ENCODE measurements at regions not wholly inside any gene's neighbourhood (a gene's known extent, or its start where the extent isn't known, plus 50 kb on each side); places are given as distances from the start of the nearest gene placed in this dataset.

DNA sequence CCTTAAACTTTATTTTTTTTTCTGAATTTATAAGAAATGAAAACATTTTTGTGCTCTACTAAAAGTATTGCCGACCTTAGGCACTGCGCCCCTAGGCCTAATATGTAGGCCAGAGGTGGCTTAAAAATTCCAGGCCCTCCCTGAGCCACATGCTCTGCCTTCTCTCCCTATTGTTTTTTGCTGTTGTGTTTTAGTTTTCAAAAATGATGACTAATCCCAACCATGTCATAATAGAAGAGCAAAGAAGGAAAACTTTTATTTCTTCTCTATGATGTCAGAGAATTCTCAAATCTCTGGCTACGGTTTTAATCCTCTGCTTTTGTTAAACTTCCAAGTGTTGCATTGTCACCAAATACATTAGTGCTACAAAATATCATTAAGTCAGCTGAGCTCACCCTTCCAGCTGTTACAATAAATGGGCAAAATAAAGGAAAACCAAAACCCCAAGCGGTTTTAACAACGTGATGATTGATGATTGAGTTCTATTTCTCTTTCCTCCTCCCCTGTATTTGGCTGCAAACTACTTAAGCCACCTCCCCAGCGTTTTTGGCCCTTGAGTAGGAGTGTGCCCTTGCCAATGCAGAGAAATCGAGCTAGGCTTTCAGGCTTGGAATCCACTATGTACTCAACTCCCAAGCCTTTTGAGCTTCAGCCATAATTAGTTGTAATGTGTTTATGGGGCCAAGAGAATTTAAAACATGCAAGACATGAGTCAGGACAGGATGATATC is 163.5 kb upstream of the POU3F3 start:
- Mint-ChIP-seq H3K36me3 (no peaks in the 10 kb centered on the region), H3K4me1 (no peaks in the 10 kb centered on the region), H3K27ac (no peak overlapping the region), H3K9me3 (peaks cover 0 to 6% (median 0%) of the 10 kb centered on the region in 11 donors), H3K4me3 (no peak overlapping the region), H3K27me3 (no peaks in the 10 kb centered on the region)
- ATAC-seq (no peak), DNase-seq (no peak)
- Histone ChIP-seq H3K27me3 (ENCODE audit: control insufficient read depth in 2 of 2, insufficient read depth in 2 of 2, low read length in 2 of 2) (no peaks in the 10 kb centered on the region), H3K27ac (ENCODE audit: low read depth, low read length) (no peak overlapping the region), H3K9me3 (ENCODE audit: control insufficient read depth in 2 of 3, low read length in 3 of 3) (no peaks in the 10 kb centered on the region), H3K36me3 (ENCODE audit: control insufficient read depth in 2 of 3, insufficient read depth in 3 of 3, low read length in 3 of 3) (no peaks in the 10 kb centered on the region), H3K4me1 (ENCODE audit: control insufficient read depth in 2 of 2, insufficient read depth in 2 of 2, low read length in 2 of 2) (no peaks in the 10 kb centered on the region), H3K4me3 (ENCODE audit: low read length) (no peak overlapping the region)
- POLR2A ChIA-PET = no interaction called here
- CTCF ChIA-PET = no interaction called here
- intact Hi-C loops (cut with micrococcal nuclease) = no loop called here

DNA sequence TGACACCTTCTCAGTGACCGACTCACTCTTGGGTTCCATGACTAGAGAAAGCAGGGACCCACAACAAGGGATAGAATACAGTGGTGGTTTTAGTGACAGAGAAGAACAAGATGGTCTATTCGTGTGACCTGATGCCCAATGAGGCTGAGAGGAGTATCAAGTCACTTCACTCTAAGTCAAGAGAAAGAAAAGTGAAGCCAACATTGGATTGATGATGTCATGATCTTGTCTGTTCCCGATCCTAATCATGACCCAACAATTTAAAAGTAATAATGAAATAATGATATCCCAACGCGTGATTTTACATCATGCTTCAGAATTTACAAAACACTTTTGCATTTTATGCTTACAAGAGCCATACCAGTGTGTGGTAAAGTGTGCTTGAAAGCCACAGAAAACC is 155.6 kb upstream of the POU3F3 start:
- H3K36me3 ChIP-seq (ENCODE audit: control insufficient read depth in 2 of 3, insufficient read depth in 3 of 3, low read length in 3 of 3) = no peaks in the 10 kb centered on the region
- intact Hi-C loops (cut with micrococcal nuclease) = no loop called here
- no peaks in the 10 kb centered on the region for H3K4me1 ChIP-seq (ENCODE audit: control insufficient read depth in 2 of 2, insufficient read depth in 2 of 2, low read length in 2 of 2)
- Mint-ChIP-seq H3K27ac (no peak overlapping the region), H3K36me3 (no peaks in the 10 kb centered on the region), H3K4me3 (no peak overlapping the region), H3K4me1 (no peaks in the 10 kb centered on the region), H3K9me3 (peaks cover 0 to 2% (median 0%) of the 10 kb centered on the region in 11 donors), H3K27me3 (peaks cover 0 to 4% (median 0%) of the 10 kb centered on the region in 5 donors)
- no peak for DNase-seq
- H3K4me3 ChIP-seq (ENCODE audit: low read length) = no peak overlapping the region
- ATAC-seq = no peak
- no peaks in the 10 kb centered on the region for H3K9me3 ChIP-seq (ENCODE audit: control insufficient read depth in 2 of 3, low read length in 3 of 3)
- POLR2A ChIA-PET = no interaction called here
- H3K27me3 ChIP-seq (ENCODE audit: control insufficient read depth in 2 of 2, insufficient read depth in 2 of 2, low read length in 2 of 2) = no peaks in the 10 kb centered on the region
- no peak overlapping the region for H3K27ac ChIP-seq (ENCODE audit: low read depth, low read length)
- CTCF ChIA-PET = no interaction called here

DNA sequence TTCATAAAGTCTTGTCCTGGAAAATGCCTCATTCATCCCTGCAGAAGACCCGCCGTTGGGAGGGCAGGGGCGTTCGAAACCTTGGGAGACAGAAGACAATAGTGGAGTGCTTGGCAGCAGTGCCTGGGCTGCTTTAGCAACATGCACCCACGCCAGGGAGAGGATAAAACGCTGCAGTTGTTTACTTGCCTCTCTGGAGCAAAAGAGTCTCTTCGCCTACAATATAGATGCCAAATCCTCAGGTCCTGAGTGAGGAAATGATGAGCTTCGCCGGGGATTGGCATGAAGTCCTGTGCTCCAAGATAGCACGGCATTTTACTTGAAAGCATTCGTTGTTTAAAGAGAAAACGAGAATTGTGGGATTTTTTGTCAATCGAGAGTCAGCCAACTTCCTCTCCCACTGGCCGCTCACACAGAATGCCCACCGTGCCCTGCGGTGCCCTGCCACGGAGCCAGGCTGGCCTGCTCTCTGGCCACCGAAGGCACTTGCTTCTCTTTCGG is 152.5 kb upstream of the POU3F3 start:
- Mint-ChIP-seq H3K4me3 (no peak overlapping the region), H3K27me3 (peaks cover 0 to 4% (median 0%) of the 10 kb centered on the region in 5 donors), H3K27ac (no peak overlapping the region), H3K36me3 (no peaks in the 10 kb centered on the region), H3K9me3 (peaks cover 0 to 2% (median 0%) of the 10 kb centered on the region in 11 donors), H3K4me1 (no peaks in the 10 kb centered on the region)
- H3K9me3 ChIP-seq (ENCODE audit: control insufficient read depth in 2 of 3, low read length in 3 of 3) = no peaks in the 10 kb centered on the region
- no peak overlapping the region for H3K4me3 ChIP-seq (ENCODE audit: low read length)
- no peaks in the 10 kb centered on the region for H3K27me3 ChIP-seq (ENCODE audit: control insufficient read depth in 2 of 2, insufficient read depth in 2 of 2, low read length in 2 of 2)
- ChIA-PET POLR2A (no interaction called here), CTCF (no interaction called here)
- DNase-seq = no peak
- H3K36me3 ChIP-seq (ENCODE audit: control insufficient read depth in 2 of 3, insufficient read depth in 3 of 3, low read length in 3 of 3) = no peaks in the 10 kb centered on the region
- no peak for ATAC-seq
- no peaks in the 10 kb centered on the region for H3K4me1 ChIP-seq (ENCODE audit: control insufficient read depth in 2 of 2, insufficient read depth in 2 of 2, low read length in 2 of 2)
- intact Hi-C loops (cut with micrococcal nuclease) = no loop called here
- no peak overlapping the region for H3K27ac ChIP-seq (ENCODE audit: low read depth, low read length)

DNA sequence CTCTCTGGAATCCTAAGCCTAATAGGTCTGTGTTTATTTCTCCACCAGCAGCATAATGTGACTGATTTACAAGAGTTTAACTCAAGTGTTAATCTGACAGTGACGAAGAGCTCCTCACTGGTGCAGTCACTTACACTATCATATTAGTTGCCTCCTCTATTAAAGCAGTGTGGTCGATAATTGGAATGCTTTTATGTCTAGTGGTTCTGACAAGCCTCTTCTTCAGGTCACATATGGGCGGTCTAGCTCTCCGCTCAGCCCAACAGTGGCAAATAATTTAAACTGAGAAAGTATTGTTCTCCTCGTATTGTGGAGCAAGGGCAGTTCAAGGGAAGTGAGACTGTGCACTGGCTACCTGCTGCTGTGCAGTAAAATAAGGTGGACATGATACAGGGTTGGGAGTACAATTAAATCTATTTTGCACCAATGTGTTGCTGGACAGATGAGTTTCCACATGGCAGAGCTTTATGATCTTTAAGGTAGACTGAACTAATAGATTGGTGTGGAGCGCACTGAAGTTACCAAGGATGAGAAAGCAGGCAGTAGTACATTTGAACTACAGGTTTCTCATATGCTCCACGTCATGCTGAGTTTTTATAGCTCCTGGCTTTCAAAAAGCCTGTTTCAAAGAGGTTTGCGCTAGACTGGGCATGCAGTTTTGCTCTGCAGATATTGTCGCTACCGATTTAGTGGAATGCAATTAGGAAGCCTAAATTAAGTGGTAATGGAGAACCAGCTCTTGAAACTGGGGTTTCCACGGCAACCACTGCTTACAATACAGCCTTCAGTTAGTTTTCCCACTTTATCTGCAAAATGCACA is 151.7 kb upstream of the POU3F3 start:
- H3K9me3 ChIP-seq (ENCODE audit: control insufficient read depth in 2 of 3, low read length in 3 of 3) = no peaks in the 10 kb centered on the region
- Mint-ChIP-seq H3K9me3 (peaks cover 0 to 2% (median 0%) of the 10 kb centered on the region in 11 donors), H3K27ac (no peak overlapping the region), H3K4me3 (no peak overlapping the region), H3K4me1 (no peaks in the 10 kb centered on the region), H3K27me3 (peaks cover 0 to 4% (median 0%) of the 10 kb centered on the region in 5 donors), H3K36me3 (no peaks in the 10 kb centered on the region)
- no peak for DNase-seq
- no peaks in the 10 kb centered on the region for H3K4me1 ChIP-seq (ENCODE audit: control insufficient read depth in 2 of 2, insufficient read depth in 2 of 2, low read length in 2 of 2)
- H3K36me3 ChIP-seq (ENCODE audit: control insufficient read depth in 2 of 3, insufficient read depth in 3 of 3, low read length in 3 of 3) = no peaks in the 10 kb centered on the region
- no peak overlapping the region for H3K27ac ChIP-seq (ENCODE audit: low read depth, low read length)
- no peaks in the 10 kb centered on the region for H3K27me3 ChIP-seq (ENCODE audit: control insufficient read depth in 2 of 2, insufficient read depth in 2 of 2, low read length in 2 of 2)
- POLR2A ChIA-PET = no interaction called here
- no peak for ATAC-seq
- CTCF ChIA-PET = no interaction called here
- intact Hi-C loops (cut with micrococcal nuclease) = no loop called here
- H3K4me3 ChIP-seq (ENCODE audit: low read length) = no peak overlapping the region

DNA sequence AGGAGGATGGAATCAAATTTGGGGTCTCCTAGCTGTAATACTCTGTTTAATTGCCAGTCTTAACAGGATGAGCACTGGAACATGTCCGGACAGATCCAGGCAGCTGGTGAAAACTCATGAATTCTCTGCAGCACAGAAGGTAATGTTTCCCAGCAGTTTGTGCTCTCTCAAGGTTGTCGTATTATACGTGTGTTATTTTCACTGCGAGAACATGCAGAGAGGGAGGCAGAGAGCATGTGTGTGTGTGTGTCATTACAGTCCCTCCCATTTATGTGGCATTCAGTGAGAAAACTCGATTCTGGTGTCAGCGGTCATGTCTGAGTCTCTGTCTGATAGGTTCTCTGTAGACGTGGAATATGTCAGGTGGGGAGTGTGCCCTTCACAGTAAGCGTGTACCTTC is 150.2 kb upstream of the POU3F3 start:
- H3K9me3 Mint-ChIP-seq = peaks cover 0 to 1% (median 0%) of the 10 kb centered on the region in 11 donors

DNA sequence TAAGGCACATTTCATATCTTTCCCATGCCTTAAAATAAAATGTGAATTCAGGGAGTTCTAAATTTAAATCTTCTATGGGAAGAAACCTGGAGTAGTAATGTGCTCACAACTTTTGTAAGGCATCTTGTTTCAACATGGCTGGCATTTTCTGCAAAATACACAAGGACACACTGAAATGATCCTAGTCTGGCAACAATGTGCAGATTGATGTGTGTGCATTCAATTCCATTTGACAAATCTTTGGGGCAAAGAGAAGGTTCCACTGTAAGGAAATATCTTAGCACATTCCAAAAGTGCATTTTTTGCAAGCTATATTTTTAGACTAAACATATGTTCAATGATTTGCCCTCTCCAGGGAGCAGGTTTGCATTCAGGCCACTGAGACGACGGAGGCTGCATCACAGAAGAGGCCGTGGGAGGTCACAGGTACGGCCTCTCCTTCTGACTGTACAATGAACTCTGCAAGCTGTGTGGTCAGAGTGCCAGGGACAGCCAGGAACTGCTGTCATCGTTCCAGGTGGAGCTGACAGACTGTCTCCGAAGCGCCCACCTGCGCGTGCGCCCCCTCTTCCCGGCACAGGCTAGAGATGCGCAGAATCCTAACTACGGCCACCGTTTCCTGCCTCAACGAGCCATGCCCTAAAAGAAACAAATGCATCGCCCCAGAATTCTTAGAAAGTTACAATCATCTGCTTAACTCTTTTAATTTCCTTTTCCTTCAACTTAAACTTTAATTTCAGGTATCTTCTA is 149.2 kb upstream of the POU3F3 start:
- Mint-ChIP-seq H3K4me1 (no peaks in the 10 kb centered on the region), H3K36me3 (no peaks in the 10 kb centered on the region), H3K9me3 (peaks cover 0 to 4% (median 0%) of the 10 kb centered on the region in 11 donors), H3K27me3 (no peaks in the 10 kb centered on the region), H3K4me3 (no peak overlapping the region), H3K27ac (no peak overlapping the region)
- H3K27me3 ChIP-seq (ENCODE audit: control insufficient read depth in 2 of 2, insufficient read depth in 2 of 2, low read length in 2 of 2) = no peaks in the 10 kb centered on the region
- DNase-seq (no peak), ATAC-seq (no peak)
- H3K27ac ChIP-seq (ENCODE audit: low read depth, low read length) = no peak overlapping the region
- no peaks in the 10 kb centered on the region for H3K9me3 ChIP-seq (ENCODE audit: control insufficient read depth in 2 of 3, low read length in 3 of 3)
- H3K36me3 ChIP-seq (ENCODE audit: control insufficient read depth in 2 of 3, insufficient read depth in 3 of 3, low read length in 3 of 3) = no peaks in the 10 kb centered on the region
- H3K4me3 ChIP-seq (ENCODE audit: low read length) = no peak overlapping the region
- ChIA-PET CTCF (no interaction called here), POLR2A (no interaction called here)
- intact Hi-C loops (cut with micrococcal nuclease) = no loop called here
- H3K4me1 ChIP-seq (ENCODE audit: control insufficient read depth in 2 of 2, insufficient read depth in 2 of 2, low read length in 2 of 2) = no peaks in the 10 kb centered on the region

More for the DNA sequence above, 150.2 kb upstream of the POU3F3 start:
- DNase-seq (no peak), ATAC-seq (no peak)
- intact Hi-C loops (cut with micrococcal nuclease) = no loop called here
- H3K27me3 Mint-ChIP-seq = no peaks in the 10 kb centered on the region
- ChIA-PET POLR2A (no interaction called here), CTCF (no interaction called here)
- H3K36me3 Mint-ChIP-seq = no peaks in the 10 kb centered on the region
- Histone ChIP-seq H3K36me3 (ENCODE audit: control insufficient read depth in 2 of 3, insufficient read depth in 3 of 3, low read length in 3 of 3) (no peaks in the 10 kb centered on the region), H3K27me3 (ENCODE audit: control insufficient read depth in 2 of 2, insufficient read depth in 2 of 2, low read length in 2 of 2) (no peaks in the 10 kb centered on the region), H3K4me1 (ENCODE audit: control insufficient read depth in 2 of 2, insufficient read depth in 2 of 2, low read length in 2 of 2) (no peaks in the 10 kb centered on the region), H3K4me3 (ENCODE audit: low read length) (no peak overlapping the region), H3K27ac (ENCODE audit: low read depth, low read length) (no peak overlapping the region), H3K9me3 (ENCODE audit: control insufficient read depth in 2 of 3, low read length in 3 of 3) (no peaks in the 10 kb centered on the region)
- no peak overlapping the region for H3K27ac Mint-ChIP-seq
- no peak overlapping the region for H3K4me3 Mint-ChIP-seq
- H3K4me1 Mint-ChIP-seq = no peaks in the 10 kb centered on the region

Measured in naive thymus-derived CD4-positive, alpha-beta T cell (primary cell).